ENCODE measurements at regions not wholly inside any gene's neighbourhood (a gene's known extent, or its start where the extent isn't known, plus 50 kb on each side); places are given as distances from the start of the nearest gene placed in this dataset.

DNA sequence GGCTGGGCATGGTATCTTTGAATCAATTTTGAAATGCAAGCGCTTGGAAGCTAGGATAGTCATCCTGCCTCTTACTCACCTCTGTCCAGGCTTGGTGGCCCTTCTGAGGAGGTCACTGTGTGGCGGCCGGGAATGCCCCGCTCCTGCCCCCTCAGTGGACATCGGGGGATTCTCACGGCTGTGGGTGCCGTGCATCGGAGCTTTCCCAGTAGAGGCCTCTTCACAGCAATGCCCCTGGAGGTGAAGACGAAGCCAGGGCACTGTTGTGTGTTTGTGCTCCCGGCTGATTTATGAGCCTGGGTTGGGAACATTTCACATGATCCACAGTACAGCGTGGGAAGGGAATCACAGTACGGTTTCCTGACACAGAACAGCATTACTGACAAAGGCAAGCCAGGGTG lies 147.5 kb downstream of the NXNL2 start:
- Histone ChIP-seq H3K4me2 (ENCODE audit: low read depth, low read length, poor library complexity, severe bottlenecking) (no peak overlapping the region), H3K27me3 (ENCODE audit: low read length) (no peaks in the 10 kb centered on the region)
- TF ChIP-seq, protein P1, sequence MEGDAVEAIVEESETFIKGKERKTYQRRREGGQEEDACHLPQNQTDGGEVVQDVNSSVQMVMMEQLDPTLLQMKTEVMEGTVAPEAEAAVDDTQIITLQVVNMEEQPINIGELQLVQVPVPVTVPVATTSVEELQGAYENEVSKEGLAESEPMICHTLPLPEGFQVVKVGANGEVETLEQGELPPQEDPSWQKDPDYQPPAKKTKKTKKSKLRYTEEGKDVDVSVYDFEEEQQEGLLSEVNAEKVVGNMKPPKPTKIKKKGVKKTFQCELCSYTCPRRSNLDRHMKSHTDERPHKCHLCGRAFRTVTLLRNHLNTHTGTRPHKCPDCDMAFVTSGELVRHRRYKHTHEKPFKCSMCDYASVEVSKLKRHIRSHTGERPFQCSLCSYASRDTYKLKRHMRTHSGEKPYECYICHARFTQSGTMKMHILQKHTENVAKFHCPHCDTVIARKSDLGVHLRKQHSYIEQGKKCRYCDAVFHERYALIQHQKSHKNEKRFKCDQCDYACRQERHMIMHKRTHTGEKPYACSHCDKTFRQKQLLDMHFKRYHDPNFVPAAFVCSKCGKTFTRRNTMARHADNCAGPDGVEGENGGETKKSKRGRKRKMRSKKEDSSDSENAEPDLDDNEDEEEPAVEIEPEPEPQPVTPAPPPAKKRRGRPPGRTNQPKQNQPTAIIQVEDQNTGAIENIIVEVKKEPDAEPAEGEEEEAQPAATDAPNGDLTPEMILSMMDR (IDR thresholded peaks at IDR 0.05; ENCODE audit: insufficient read depth, low read length, poor library complexity, severe bottlenecking), result no peak
- TF ChIP-seq EZH2phosphoT487 (conservative IDR thresholded peaks at IDR 0.05; ENCODE audit: low read length), result no peak

DNA sequence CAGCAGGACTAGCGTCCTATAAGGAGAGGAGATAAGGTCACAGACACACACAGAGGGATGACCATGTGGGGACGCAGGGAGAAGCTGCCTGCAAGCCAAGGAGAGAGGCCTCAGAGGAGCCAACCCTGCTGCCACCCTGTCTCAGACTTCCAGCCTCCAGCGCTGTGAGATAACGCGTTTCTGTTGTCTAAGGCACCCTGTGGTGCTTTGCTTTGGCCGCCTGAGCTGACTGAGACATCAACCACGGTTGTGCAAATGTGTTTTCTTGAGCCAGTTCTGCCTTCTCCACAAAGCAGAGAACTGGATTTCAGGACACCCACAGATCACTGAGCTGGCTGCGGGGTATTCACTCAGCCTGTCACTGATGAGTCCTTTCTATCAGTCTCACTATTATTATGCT lies 149.1 kb downstream of the NXNL2 start:
- Histone ChIP-seq H3K4me2 (ENCODE audit: low read depth, low read length, poor library complexity, severe bottlenecking) (no peak overlapping the region), H3K27me3 (ENCODE audit: low read length) (no peaks in the 10 kb centered on the region), H3K79me2 (ENCODE audit: insufficient read depth, low read length) (no peaks in the 10 kb centered on the region), H3K4me3 (ENCODE audit: insufficient read depth, low read length, poor library complexity, severe bottlenecking) (no peak overlapping the region), H3K9ac (ENCODE audit: low read length) (no peak overlapping the region), H3K9me3 (ENCODE audit: insufficient read depth, low read length) (no peaks in the 10 kb centered on the region), H2AFZ (ENCODE audit: low read depth, low read length, severe bottlenecking) (no peak overlapping the region), H3K27ac (ENCODE audit: low read depth, low read length) (no peak overlapping the region), H3K9me2 (replicated peaks; ENCODE audit: insufficient read depth, low read length) (no peaks in the 10 kb centered on the region), H3F3A (ENCODE audit: insufficient read depth) (no peaks in the 10 kb centered on the region), H4K20me1 (ENCODE audit: low read depth, low read length) (no peaks in the 10 kb centered on the region), H3K36me3 (ENCODE audit: low read length) (no peaks in the 10 kb centered on the region)
- TF ChIP-seq EZH2phosphoT487 (conservative IDR thresholded peaks at IDR 0.05; ENCODE audit: low read length), result no peak
- TF ChIP-seq, protein P1 (IDR thresholded peaks at IDR 0.05; ENCODE audit: insufficient read depth, low read length, poor library complexity, severe bottlenecking), result no peak

More for the DNA sequence above, 147.5 kb downstream of the NXNL2 start:
- no peaks in the 10 kb centered on the region for H3K9me3 ChIP-seq (ENCODE audit: insufficient read depth, low read length)
- no peak overlapping the region for H3K9ac ChIP-seq (ENCODE audit: low read length)
- H4K20me1 ChIP-seq (ENCODE audit: low read depth, low read length), result no peaks in the 10 kb centered on the region
- no peak overlapping the region for H2AFZ ChIP-seq (ENCODE audit: low read depth, low read length, severe bottlenecking)
- no peaks in the 10 kb centered on the region for H3K9me2 ChIP-seq (replicated peaks; ENCODE audit: insufficient read depth, low read length)
- H3K27ac ChIP-seq (ENCODE audit: low read depth, low read length), result no peak overlapping the region
- H3K36me3 ChIP-seq (ENCODE audit: low read length), result no peaks in the 10 kb centered on the region
- H3K4me3 ChIP-seq (ENCODE audit: insufficient read depth, low read length, poor library complexity, severe bottlenecking), result no peak overlapping the region
- no peaks in the 10 kb centered on the region for H3K79me2 ChIP-seq (ENCODE audit: insufficient read depth, low read length)
- no peaks in the 10 kb centered on the region for H3F3A ChIP-seq (ENCODE audit: insufficient read depth)

DNA sequence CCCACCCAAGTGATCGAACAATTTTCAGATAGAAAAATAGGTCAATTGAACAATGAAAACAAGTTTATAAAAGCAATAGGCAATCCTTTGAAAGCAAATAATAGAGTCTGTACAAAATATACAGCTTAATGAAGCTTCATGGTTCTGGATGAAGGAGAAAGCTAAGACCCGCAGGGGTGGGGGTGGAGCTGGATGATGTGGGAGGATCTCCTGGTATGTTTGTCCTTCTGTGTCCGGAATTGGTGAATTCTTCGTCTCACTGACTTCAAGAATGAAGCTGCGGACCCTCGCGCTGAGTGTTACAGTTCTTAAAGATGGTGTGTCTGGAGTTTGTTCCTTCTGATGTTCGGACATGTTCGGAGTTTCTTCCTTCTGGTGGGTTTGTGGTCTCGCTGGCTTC lies 149.9 kb downstream of the NXNL2 start:
- H3K4me3 ChIP-seq (ENCODE audit: insufficient read depth, low read length, poor library complexity, severe bottlenecking), result no peak overlapping the region
- no peaks in the 10 kb centered on the region for H3K27me3 ChIP-seq (ENCODE audit: low read length)
- H4K20me1 ChIP-seq (ENCODE audit: low read depth, low read length), result no peaks in the 10 kb centered on the region
- H3K4me2 ChIP-seq (ENCODE audit: low read depth, low read length, poor library complexity, severe bottlenecking), result no peak overlapping the region
- no peak overlapping the region for H3K9ac ChIP-seq (ENCODE audit: low read length)
- no peaks in the 10 kb centered on the region for H3F3A ChIP-seq (ENCODE audit: insufficient read depth)
- no peaks in the 10 kb centered on the region for H3K9me2 ChIP-seq (replicated peaks; ENCODE audit: insufficient read depth, low read length)
- H3K9me3 ChIP-seq (ENCODE audit: insufficient read depth, low read length), result peaks cover 6% of the 10 kb centered on the region; the same call in 1 of the 2 replicates
- H3K27ac ChIP-seq (ENCODE audit: low read depth, low read length), result no peak overlapping the region
- H3K36me3 ChIP-seq (ENCODE audit: low read length), result no peaks in the 10 kb centered on the region
- no peaks in the 10 kb centered on the region for H3K79me2 ChIP-seq (ENCODE audit: insufficient read depth, low read length)
- TF ChIP-seq, protein P1 (IDR thresholded peaks at IDR 0.05; ENCODE audit: insufficient read depth, low read length, poor library complexity, severe bottlenecking), result no peak
- TF ChIP-seq EZH2phosphoT487 (conservative IDR thresholded peaks at IDR 0.05; ENCODE audit: low read length), result no peak
- H2AFZ ChIP-seq (ENCODE audit: low read depth, low read length, severe bottlenecking), result no peak overlapping the region

Measured in SU-DHL-6 (cell line).